ENCODE measurements at regions not wholly inside any gene's neighbourhood (a gene's known extent, or its start where the extent isn't known, plus 50 kb on each side); places are given as distances from the start of the nearest gene placed in this dataset.

- no peak for TF ChIP-seq EZH2 (IDR thresholded peaks at IDR 0.05; ENCODE audit: borderline replicate concordance, low read depth, low read length, poor library complexity, severe bottlenecking)
- TF ChIP-seq, protein P1, sequence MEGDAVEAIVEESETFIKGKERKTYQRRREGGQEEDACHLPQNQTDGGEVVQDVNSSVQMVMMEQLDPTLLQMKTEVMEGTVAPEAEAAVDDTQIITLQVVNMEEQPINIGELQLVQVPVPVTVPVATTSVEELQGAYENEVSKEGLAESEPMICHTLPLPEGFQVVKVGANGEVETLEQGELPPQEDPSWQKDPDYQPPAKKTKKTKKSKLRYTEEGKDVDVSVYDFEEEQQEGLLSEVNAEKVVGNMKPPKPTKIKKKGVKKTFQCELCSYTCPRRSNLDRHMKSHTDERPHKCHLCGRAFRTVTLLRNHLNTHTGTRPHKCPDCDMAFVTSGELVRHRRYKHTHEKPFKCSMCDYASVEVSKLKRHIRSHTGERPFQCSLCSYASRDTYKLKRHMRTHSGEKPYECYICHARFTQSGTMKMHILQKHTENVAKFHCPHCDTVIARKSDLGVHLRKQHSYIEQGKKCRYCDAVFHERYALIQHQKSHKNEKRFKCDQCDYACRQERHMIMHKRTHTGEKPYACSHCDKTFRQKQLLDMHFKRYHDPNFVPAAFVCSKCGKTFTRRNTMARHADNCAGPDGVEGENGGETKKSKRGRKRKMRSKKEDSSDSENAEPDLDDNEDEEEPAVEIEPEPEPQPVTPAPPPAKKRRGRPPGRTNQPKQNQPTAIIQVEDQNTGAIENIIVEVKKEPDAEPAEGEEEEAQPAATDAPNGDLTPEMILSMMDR (conservative IDR thresholded peaks at IDR 0.05; ENCODE audit: low read depth, low read length), result peak; percentile 45
Measured at GRCh38 chr13:72651144-72651543, 76.3 kb downstream of the MZT1 start.
